Psoas muscle (tissue), 7 donors: ENCODE measurements at regions not wholly inside any gene's neighbourhood (a gene's known extent, or its start where the extent isn't known, plus 50 kb on each side); places are given as distances from the start of the nearest gene placed in this dataset.

Experiments used
- ATAC-seq, 4 donors: fragments of 200-7000 bp; cut with Tn5 transposase; one replicate each; pipeline ENCODE4 v1.9.1; 2020; ENCODE audit warnings: moderate library complexity in 3 of 4, mild to moderate bottlenecking in 2 of 4
- DNase-seq, 2 donors: peaks; one replicate each; pipeline ENCODE4 v3.0.0-alpha.2; 2020
- H3K27ac ChIP-seq: fragments of 200-600 bp; one replicate; pipeline ENCODE4 v1.8.0; 2022
- H3K27me3 ChIP-seq, 3 donors: fragments of 200-600 bp in 1 of 3; one replicate each; pipeline versions ENCODE4 v1.6.1 to v1.8.0; 2013 to 2022; ENCODE audit warnings: low read length in 2 of 3, mild to moderate bottlenecking in 2 of 3, moderate library complexity in 1 of 3; ENCODE audit not compliant: insufficient read depth in 3 of 3
- H3K36me3 ChIP-seq, 2 donors: fragments of 200-600 bp in 1 of 2; one replicate each; pipeline versions ENCODE4 v1.6.1 to v1.8.0; 2013 to 2022; ENCODE audit warnings: low read depth in 1 of 2, mild to moderate bottlenecking in 1 of 2, moderate library complexity in 1 of 2; ENCODE audit not compliant: insufficient read depth in 1 of 2
- H3K4me1 ChIP-seq: fragments of 200-600 bp; one replicate; pipeline ENCODE4 v1.8.0; 2022
- H3K4me3 ChIP-seq: fragments of 200-600 bp; one replicate; pipeline ENCODE4 v1.8.0; 2022; ENCODE audit warnings: mild to moderate bottlenecking
- H3K9me3 ChIP-seq: fragments of 200-600 bp; one replicate; pipeline ENCODE4 v1.8.0; 2022
- WGBS, 3 donors: extraction: QIAGEN DNeasy Blood & Tissue Kit; methylation state at CpG; one replicate each; pipeline versions ENCODE4 v1.1.6 to v1.1.7; 2013; 5-methylcytosine and 5-hydroxymethylcytosine counted together
- intact Hi-C, 2 donors: fragments of 100-400 bp; cut with DNase I; formaldehyde crosslinking; loops; one replicate each; pipeline versions ENCODE4 v1.11.0 to v1.14.2; 2022
- TF ChIP-seq, protein P1 (sequence below): fragments of 200-600 bp; IDR thresholded peaks from one replicate; pipeline ENCODE4 v1.8.0; 2022; ENCODE audit warnings: antibody characterized with exemption
- donor health status: healthy with polysubstance abuse.
- donor health status: DM: no; HTN: no; CAD: no; lungs with moderate emphysema.
- donor health status: Bipolar disorder and iron deficiency.
- donor health status: healthy.
- donor health status: DM: yes; HTN: yes; CAD: no.
- donor health status: DM: no; HTN: no; CAD: no.
- donor health status: DM: yes; HTN: yes; CAD: no.

DNA sequence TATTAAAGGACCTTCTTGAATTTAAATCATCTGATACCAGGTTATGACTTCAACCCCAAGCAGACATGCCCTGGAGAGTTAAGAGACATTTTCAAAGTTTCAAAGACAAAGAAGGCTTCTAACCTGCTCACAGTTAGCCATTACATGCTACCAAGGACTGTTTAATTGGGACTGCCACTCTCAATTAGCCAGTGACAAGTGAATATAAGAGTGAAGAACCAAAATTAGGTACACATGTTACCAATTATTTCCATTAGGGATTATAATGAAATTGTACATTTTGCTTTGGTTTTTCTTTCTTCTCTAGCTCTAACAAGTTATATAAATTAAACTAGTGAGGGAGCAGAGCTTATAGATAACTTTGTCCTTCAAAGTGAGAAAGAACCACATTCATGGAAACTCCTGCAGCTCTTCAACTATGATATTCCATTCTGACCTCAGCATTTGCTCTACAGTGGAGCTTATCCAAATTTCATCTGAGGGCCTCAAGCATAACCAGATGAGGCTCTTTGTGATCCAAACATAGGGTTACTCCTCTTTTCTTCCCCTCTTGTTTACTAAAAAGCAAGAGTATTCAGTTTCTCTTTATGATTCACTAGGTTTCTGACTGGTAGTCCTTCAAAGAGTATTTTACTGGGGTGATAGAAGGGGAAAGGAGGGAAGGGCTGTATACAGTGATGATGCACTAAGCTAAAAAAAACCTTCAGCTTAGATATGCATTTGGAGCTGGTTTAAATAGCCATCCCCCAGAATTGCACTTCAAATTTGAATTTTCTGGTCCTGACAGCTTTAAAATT is 91.3 kb downstream of the DUSP6 start:
- DNase-seq (no peak), ATAC-seq (peak in 1 of 4 donors; percentile 53)
- no peaks in the 10 kb centered on the region for H3K9me3 ChIP-seq
- TF ChIP-seq, protein P1, sequence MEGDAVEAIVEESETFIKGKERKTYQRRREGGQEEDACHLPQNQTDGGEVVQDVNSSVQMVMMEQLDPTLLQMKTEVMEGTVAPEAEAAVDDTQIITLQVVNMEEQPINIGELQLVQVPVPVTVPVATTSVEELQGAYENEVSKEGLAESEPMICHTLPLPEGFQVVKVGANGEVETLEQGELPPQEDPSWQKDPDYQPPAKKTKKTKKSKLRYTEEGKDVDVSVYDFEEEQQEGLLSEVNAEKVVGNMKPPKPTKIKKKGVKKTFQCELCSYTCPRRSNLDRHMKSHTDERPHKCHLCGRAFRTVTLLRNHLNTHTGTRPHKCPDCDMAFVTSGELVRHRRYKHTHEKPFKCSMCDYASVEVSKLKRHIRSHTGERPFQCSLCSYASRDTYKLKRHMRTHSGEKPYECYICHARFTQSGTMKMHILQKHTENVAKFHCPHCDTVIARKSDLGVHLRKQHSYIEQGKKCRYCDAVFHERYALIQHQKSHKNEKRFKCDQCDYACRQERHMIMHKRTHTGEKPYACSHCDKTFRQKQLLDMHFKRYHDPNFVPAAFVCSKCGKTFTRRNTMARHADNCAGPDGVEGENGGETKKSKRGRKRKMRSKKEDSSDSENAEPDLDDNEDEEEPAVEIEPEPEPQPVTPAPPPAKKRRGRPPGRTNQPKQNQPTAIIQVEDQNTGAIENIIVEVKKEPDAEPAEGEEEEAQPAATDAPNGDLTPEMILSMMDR, result no peak
- H3K4me1 ChIP-seq, result no peaks in the 10 kb centered on the region
- intact Hi-C loops, result no loop called here
- H3K36me3 ChIP-seq, result no peaks in the 10 kb centered on the region
- H3K27ac ChIP-seq, result no peak overlapping the region
- no peak overlapping the region for H3K4me3 ChIP-seq
- no peaks in the 10 kb centered on the region for H3K27me3 ChIP-seq

DNA sequence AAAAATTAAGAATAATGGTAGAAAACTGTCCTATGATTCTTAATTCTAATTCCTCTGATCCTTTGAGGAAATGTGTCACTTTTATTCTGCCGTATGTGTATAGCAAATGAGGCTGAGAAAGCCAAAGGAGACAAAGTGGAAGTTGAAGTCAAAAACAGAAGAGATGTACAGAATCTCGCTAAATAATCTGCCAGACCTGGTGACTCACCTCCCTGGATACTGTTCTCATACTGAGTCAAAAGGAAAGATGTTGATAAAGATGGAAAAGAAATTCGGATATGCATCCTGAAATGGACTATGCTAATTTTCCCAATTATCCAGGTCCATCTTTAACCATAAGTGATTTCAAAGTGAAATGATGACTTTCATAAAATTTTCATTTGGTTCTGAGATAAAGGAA is 92.5 kb downstream of the DUSP6 start:
- no peaks in the 10 kb centered on the region for H3K36me3 ChIP-seq
- intact Hi-C loops, result loop anchor here in 1 of 2 donors (5.0 kb wide), 1 partner anchor 82 kb away; no protein-coding TSS in a partner anchor
- 85 to 95% (median 90%) methylated on average over 3 of the region's 3 CpGs for WGBS, 3 donors
- DNase-seq (no peak), ATAC-seq (no peak)
- H3K4me3 ChIP-seq, result no peak overlapping the region
- H3K9me3 ChIP-seq, result no peaks in the 10 kb centered on the region
- no peaks in the 10 kb centered on the region for H3K4me1 ChIP-seq
- no peak overlapping the region for H3K27ac ChIP-seq
- H3K27me3 ChIP-seq, result no peaks in the 10 kb centered on the region
- TF ChIP-seq, protein P1, result no peak

DNA sequence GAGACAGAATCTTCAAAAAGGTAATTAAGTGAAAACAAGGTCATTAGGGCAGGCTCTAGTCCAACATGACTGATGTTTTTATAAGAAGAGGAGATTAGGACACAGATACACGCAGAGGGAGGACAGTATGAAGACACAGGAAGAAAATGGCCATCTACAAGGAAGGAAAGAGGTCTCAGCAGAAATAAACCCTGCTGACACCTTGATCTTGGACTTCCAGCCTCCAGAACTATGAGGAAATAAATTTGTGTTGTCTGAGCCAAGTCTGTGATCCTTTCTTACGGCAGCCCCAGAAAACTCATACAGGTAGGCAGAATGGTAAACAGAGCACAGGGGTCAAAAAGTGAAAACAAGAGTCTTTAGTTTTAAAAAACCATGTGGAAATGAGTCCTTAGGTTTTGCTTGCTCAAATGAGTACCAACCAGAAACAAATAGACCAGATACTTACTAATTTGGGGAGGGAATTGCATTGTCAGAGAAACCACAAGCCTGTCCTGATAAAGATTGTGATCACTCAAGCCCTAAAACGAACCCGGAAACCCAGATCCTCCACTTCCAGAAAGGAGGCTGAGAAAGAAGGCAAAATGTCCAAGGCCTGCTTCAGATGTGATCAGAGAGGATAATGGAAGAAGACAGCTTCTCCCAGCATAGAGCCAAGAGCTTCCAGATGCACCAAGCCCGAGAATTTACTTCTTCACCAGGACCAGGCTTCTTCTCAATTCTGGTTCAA is 93.9 kb downstream of the DUSP6 start:
- intact Hi-C loops, result loop anchor here in 1 of 2 donors (5.0 kb wide), 1 partner anchor 84 kb away; no protein-coding TSS in a partner anchor
- Histone ChIP-seq H3K9me3 (no peaks in the 10 kb centered on the region), H3K36me3 (no peaks in the 10 kb centered on the region), H3K4me3 (no peak overlapping the region), H3K27me3 (no peaks in the 10 kb centered on the region), H3K27ac (no peak overlapping the region), H3K4me1 (no peaks in the 10 kb centered on the region)
- ATAC-seq (no peak), DNase-seq (no peak)
- WGBS, 3 donors, result 95 to 96% (median 96%) methylated on average over 5 of the region's 5 CpGs
- TF ChIP-seq, protein P1, result no peak

DNA sequence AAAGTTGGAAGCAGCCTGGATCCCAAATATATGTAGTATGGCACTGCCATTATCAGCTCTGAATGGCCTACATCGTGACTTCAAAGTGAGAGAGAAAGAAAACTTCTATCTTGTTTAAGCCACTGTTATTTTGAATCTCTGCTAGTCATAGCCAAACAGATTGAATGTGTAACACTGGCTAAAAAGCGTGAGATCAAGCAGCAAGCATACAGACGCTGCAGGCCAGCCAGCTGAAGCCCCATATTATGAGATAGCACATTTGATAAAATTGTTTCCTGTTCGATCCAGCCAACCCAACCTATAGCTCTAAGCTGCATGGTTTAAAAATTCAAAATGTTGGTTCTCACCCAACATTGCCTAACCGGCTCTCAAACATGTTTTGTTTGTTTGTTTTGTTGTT is 95.0 kb downstream of the DUSP6 start:
- DNase-seq, result no peak
- TF ChIP-seq, protein P1, result no peak
- WGBS, 3 donors, result 49 to 57% (median 56%) methylated on average over 5 of the region's 5 CpGs
- Histone ChIP-seq H3K27ac (no peak overlapping the region), H3K27me3 (no peaks in the 10 kb centered on the region), H3K4me1 (no peaks in the 10 kb centered on the region), H3K36me3 (no peaks in the 10 kb centered on the region), H3K9me3 (no peaks in the 10 kb centered on the region), H3K4me3 (no peak overlapping the region)
- intact Hi-C loops, result loop anchor here in 1 of 2 donors (5.0 kb wide), 1 partner anchor 85 kb away; no protein-coding TSS in a partner anchor
- no peak for ATAC-seq
